Body of pancreas (tissue), 4 donors: ENCODE measurements at regions not wholly inside any gene's neighbourhood (a gene's known extent, or its start where the extent isn't known, plus 50 kb on each side); places are given as distances from the start of the nearest gene placed in this dataset.

Experiments
- POLR2A ChIP-seq, 3 donors: fragments of 450-650 bp; IDR thresholded peaks; one replicate each; pipeline ENCODE4 v1.6.1; 2016; ENCODE audit warnings: antibody characterized with exemption in 3 of 3, mild to moderate bottlenecking in 2 of 3
- TF ChIP-seq, protein P1 (sequence below), 7 experiments: fragments of 450-650 bp in 4 of 7; fragments of 200-600 bp in 3 of 7; sonication (generic) in 3 of 7; IDR thresholded peaks; one replicate each; pipeline ENCODE4 v1.5.1; 2016 to 2019; ENCODE audit warnings: antibody characterized with exemption in 7 of 7

DNA sequence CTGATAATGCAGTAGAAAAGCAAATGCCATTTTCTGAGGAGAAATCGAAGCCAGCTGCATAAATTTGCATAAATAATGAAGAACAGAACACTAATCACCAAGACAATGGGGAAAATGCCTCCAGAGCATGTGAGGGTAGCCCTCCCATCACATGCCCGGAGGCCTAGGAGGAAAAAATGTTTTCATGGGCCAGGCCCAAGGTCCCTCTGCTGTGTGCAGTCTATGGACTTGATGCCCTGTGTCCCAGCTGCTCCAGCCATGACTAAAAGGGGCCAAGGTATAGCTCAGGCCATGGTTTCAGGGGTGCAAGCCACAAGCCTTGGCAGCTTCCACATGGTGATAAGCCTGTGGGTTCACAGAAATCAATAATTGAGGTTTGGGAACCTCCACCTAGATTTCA lies 164.1 kb downstream of the HAO1 start:
- TF ChIP-seq, protein P1, sequence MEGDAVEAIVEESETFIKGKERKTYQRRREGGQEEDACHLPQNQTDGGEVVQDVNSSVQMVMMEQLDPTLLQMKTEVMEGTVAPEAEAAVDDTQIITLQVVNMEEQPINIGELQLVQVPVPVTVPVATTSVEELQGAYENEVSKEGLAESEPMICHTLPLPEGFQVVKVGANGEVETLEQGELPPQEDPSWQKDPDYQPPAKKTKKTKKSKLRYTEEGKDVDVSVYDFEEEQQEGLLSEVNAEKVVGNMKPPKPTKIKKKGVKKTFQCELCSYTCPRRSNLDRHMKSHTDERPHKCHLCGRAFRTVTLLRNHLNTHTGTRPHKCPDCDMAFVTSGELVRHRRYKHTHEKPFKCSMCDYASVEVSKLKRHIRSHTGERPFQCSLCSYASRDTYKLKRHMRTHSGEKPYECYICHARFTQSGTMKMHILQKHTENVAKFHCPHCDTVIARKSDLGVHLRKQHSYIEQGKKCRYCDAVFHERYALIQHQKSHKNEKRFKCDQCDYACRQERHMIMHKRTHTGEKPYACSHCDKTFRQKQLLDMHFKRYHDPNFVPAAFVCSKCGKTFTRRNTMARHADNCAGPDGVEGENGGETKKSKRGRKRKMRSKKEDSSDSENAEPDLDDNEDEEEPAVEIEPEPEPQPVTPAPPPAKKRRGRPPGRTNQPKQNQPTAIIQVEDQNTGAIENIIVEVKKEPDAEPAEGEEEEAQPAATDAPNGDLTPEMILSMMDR (IDR thresholded peaks at IDR 0.05), result no peak
- TF ChIP-seq POLR2A (IDR thresholded peaks at IDR 0.05), result no peak
